ENCODE measurements at regions not wholly inside any gene's neighbourhood (a gene's known extent, or its start where the extent isn't known, plus 50 kb on each side); places are given as distances from the start of the nearest gene placed in this dataset.

DNA sequence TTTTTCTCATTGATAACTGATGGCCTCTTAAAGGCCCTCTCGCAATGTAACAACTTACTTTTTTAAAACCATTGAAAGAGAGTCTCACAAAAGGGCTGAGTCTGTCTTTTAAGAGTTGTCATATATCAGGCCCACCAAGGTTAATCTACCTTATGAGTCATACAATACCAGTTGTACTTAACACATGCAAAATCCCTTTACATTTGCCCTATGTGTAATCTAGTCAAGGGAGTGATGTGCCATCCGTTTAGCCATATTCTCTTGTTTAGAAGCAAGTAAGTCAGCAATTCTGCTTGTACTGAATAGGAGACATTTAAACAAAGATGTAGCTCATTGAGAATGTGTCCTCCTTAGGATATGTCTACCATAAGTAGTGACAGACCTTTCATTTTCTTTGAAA, 143.7 kb downstream of the TENT5A start:
- TF ChIP-seq, protein P1, sequence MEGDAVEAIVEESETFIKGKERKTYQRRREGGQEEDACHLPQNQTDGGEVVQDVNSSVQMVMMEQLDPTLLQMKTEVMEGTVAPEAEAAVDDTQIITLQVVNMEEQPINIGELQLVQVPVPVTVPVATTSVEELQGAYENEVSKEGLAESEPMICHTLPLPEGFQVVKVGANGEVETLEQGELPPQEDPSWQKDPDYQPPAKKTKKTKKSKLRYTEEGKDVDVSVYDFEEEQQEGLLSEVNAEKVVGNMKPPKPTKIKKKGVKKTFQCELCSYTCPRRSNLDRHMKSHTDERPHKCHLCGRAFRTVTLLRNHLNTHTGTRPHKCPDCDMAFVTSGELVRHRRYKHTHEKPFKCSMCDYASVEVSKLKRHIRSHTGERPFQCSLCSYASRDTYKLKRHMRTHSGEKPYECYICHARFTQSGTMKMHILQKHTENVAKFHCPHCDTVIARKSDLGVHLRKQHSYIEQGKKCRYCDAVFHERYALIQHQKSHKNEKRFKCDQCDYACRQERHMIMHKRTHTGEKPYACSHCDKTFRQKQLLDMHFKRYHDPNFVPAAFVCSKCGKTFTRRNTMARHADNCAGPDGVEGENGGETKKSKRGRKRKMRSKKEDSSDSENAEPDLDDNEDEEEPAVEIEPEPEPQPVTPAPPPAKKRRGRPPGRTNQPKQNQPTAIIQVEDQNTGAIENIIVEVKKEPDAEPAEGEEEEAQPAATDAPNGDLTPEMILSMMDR (IDR thresholded peaks at IDR 0.05; ENCODE audit: poor library complexity), result no peak
- TF ChIP-seq EZH2phosphoT487 (IDR thresholded peaks at IDR 0.05; ENCODE audit: low read depth, severe bottlenecking, unreplicated experiment) (no peak), EZH2 (IDR thresholded peaks at IDR 0.05; ENCODE audit: borderline replicate concordance) (no peak)

Data from hepatocyte (in vitro differentiated cells).